IPS DF 4.7 (cell line): ENCODE measurements at regions not wholly inside any gene's neighbourhood (a gene's known extent, or its start where the extent isn't known, plus 50 kb on each side); places are given as distances from the start of the nearest gene placed in this dataset.

Experiments
- DNase-seq: peaks from one replicate; pipeline ENCODE4 v3.0.0-alpha.2; 2013; ENCODE audit warnings: low spot score; ENCODE audit errors: extremely low read depth

DNA sequence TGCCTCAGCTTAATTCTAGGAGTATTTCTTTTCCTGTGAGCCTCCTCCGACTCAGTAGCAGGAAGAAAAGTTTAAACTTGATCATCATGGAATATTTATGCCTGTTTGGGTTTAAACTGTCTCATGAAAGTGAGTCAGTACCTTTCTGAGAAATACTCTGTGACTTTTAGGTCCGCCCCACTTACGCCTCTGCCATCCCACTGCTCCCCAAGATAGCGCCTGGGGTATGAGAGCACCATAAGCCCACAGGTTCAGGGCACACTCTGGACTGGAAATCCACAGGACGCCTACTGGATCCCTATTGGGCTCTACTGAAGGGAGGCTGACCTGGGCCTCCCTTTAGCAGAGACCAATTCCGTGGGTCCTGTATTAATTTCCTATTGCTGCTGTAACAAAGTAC, 175.8 kb upstream of the CDH20 start:
- no peak for DNase-seq

- DNase-seq: no peak
Measured at GRCh38 chr18:61159246-61159645, 174.0 kb upstream of the CDH20 start.

- DNase-seq: no peak
Measured at GRCh38 chr18:61164321-61164720, 168.9 kb upstream of the CDH20 start.

DNA sequence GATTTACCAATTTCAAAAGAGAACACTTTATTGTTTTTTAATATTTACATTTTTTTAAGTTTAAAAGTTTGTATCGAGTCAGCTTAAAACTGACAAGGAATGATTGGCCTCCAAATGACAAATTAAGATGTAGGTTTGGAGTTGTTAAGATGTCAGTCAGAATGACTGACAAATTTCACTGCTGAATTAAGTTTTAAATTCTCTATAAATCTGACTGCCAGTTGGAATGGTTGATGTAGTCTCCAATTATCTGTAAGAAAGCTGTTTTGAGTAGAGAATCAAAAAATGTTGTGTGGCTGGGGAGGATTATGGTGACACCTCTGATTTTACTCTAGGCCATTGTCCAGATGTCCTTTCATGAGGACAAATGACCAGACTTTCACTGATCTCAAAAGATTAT, 165.3 kb upstream of the CDH20 start:
- DNase-seq: no peak

- DNase-seq: no peak
Measured at GRCh38 chr18:61169386-61169785, 163.8 kb upstream of the CDH20 start.

GRCh38 chr18:61172624-61173023, 160.6 kb upstream of the CDH20 start:
- no peak for DNase-seq

- no peak for DNase-seq
Measured at GRCh38 chr18:61173554-61173953, 159.7 kb upstream of the CDH20 start.

- DNase-seq: no peak
Measured at GRCh38 chr18:61183798-61184197, 149.4 kb upstream of the CDH20 start.

GRCh38 chr18:61187971-61188370, 145.3 kb upstream of the CDH20 start:
- DNase-seq: no peak

GRCh38 chr18:61189376-61189775, 143.9 kb upstream of the CDH20 start:
- no peak for DNase-seq

GRCh38 chr18:61194726-61195125, 138.5 kb upstream of the CDH20 start:
- no peak for DNase-seq

- DNase-seq: no peak
Measured at GRCh38 chr18:61196750-61197149, 136.5 kb upstream of the CDH20 start.

DNA sequence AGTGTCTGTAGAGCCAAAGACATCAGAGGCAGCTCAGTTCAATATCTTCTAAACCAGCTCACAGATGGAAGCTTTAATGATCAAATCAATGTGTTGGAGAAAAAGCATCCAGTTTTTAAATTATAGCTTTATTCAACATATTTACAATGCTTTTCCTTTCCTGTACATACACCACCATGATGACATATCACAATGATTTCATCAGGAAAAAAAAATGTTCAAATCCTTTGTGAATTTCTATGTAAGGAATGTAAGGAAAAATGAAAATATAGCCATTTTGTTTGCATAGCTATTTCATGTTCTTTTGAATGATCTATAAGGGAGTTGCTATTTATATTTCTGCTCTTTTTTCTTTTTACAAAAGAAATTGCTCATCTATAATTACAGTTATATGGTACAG, 134.7 kb upstream of the CDH20 start:
- no peak for DNase-seq

GRCh38 chr18:61199171-61199848, 133.9 kb upstream of the CDH20 start:
- DNase-seq: no peak

- no peak for DNase-seq
Measured at GRCh38 chr18:61201511-61201910, 131.7 kb upstream of the CDH20 start.

GRCh38 chr18:61203151-61203550, 130.1 kb upstream of the CDH20 start:
- DNase-seq: no peak

GRCh38 chr18:61209801-61210200, 123.4 kb upstream of the CDH20 start:
- DNase-seq: no peak

DNA sequence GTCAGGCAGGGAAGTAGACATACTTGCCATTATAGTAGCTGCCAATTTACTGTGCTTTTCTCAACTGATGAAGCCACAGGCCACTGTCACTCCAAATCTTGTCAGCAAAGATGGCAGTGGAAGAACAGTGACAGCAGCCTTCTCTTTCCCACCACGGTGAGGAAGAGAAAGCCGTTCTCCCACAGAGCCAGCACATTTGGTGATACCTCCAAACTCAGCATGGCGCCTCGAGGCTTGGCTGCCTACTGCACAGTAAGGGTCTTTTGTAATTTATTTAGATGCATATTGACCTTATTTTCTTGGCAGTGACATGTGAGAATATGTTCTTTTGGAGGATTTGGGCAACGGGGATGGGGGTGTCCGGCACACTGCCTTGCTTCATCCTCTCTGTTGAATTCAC, 117.2 kb upstream of the CDH20 start:
- no peak for DNase-seq

- no peak for DNase-seq
Measured at GRCh38 chr18:61222206-61222605, 111.0 kb upstream of the CDH20 start.

- no peak for DNase-seq
Measured at GRCh38 chr18:61225336-61225735, 107.9 kb upstream of the CDH20 start.

DNA sequence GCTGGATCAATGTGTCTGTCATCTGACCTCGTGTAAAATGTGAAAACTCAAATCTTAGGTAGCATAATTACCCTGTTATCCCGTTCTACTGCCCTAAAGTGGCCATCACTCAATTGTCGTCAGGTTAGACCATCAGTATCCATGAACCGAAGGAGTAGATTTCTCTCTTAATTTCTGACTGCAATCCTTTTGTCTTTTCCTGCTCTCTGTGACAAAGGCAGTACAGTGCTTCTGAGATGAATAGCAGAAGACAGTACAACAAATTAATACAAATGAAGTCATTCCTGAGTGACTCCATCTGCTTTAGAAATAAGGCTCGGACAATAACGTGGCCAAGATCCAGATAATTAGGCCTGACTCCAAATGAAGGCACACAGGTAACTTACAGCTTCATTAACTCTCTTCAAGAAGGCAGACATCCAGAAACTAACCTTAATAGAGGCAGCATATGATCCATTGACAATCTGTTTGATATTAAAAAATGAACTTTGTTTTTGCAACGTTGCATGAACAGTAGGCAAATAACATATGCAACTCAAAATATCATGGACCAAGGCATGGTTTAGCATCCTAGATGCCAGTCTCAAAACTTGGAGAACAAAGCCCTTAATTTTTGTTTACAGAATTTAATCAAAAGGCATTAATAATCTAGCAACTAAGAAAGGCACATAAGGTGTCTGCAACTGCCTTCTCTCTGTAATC, 96.7 kb upstream of the CDH20 start:
- DNase-seq: no peak

GRCh38 chr18:61237529-61237928, 95.7 kb upstream of the CDH20 start:
- no peak for DNase-seq

GRCh38 chr18:61239051-61239450, 94.2 kb upstream of the CDH20 start:
- no peak for DNase-seq
